A549 (cell line): ENCODE measurements at regions not wholly inside any gene's neighbourhood (a gene's known extent, or its start where the extent isn't known, plus 50 kb on each side); places are given as distances from the start of the nearest gene placed in this dataset.
"Not testable (repeated sequence)": the region's sequence is repeated elsewhere in the genome, so short reads cannot be mapped to it uniquely, and the experiment has no call there.

Source experiments
- CEBPB ChIP-seq, 2 experiments: fragments of >200 bp in 1 of 2; sonication (Bioruptor Twin) in 1 of 2; formaldehyde crosslinking in 1 of 2; IDR thresholded peaks; 2 replicates each; pipeline ENCODE4 v1.6.1; 2012 to 2016
- EHMT2 ChIP-seq: fragments of 200-600 bp; sonication (generic); IDR thresholded peaks from 2 replicates; pipeline ENCODE4 v1.6.1; 2016; ENCODE audit warnings: antibody characterized with exemption, low read depth, mild to moderate bottlenecking, moderate library complexity
- EP300 ChIP-seq, 2 experiments: fragments of >200 bp; sonication (Bioruptor Twin); formaldehyde crosslinking; IDR thresholded peaks; 2 replicates in 1 of 2; 3 replicates in 1 of 2; pipeline ENCODE4 v1.6.1; 2016 to 2017
- FOSL2 ChIP-seq, 2 experiments: fragments of 450-650 bp in 1 of 2; fragments of >200 bp in 1 of 2; sonication (Bioruptor Twin) in 1 of 2; formaldehyde crosslinking; IDR thresholded peaks; 2 replicates each; pipeline versions ENCODE4 v1.5.0 to v1.6.1; 2016 to 2020; ENCODE audit warnings: mild to moderate bottlenecking in 1 of 2, moderate library complexity in 1 of 2
- GATA3 ChIP-seq: IDR thresholded peaks from 2 replicates; pipeline ENCODE4 v1.6.1; 2012; ENCODE audit warnings: borderline replicate concordance
- NFE2L2 ChIP-seq: fragments of 150-350 bp; conservative IDR thresholded peaks from 2 replicates; pipeline ENCODE4 v1.6.1; 2014; ENCODE audit warnings: low read length
- POLR2A ChIP-seq: IDR thresholded peaks from 2 replicates; pipeline ENCODE4 v1.6.1; 2012; ENCODE audit warnings: mild to moderate bottlenecking, low read length
- SREBF2 ChIP-seq: fragments of 450-650 bp; IDR thresholded peaks from 2 replicates; pipeline ENCODE4 v1.6.1; 2014; ENCODE audit warnings: mild to moderate bottlenecking, moderate library complexity
- TF ChIP-seq, protein P1 (sequence below): fragments of >200 bp; sonication (Bioruptor Twin); formaldehyde crosslinking; IDR thresholded peaks from 3 replicates; pipeline ENCODE4 v1.5.1; 2016
- TF ChIP-seq, protein P2 (sequence below): fragments of 200-600 bp; sonication (generic); IDR thresholded peaks from 2 replicates; pipeline ENCODE4 v1.6.1; 2016; ENCODE audit warnings: antibody characterized with exemption, mild to moderate bottlenecking, moderate library complexity
- TF ChIP-seq, protein P3 (sequence below): IDR thresholded peaks from 2 replicates; pipeline ENCODE4 v1.6.1; 2012

DNA sequence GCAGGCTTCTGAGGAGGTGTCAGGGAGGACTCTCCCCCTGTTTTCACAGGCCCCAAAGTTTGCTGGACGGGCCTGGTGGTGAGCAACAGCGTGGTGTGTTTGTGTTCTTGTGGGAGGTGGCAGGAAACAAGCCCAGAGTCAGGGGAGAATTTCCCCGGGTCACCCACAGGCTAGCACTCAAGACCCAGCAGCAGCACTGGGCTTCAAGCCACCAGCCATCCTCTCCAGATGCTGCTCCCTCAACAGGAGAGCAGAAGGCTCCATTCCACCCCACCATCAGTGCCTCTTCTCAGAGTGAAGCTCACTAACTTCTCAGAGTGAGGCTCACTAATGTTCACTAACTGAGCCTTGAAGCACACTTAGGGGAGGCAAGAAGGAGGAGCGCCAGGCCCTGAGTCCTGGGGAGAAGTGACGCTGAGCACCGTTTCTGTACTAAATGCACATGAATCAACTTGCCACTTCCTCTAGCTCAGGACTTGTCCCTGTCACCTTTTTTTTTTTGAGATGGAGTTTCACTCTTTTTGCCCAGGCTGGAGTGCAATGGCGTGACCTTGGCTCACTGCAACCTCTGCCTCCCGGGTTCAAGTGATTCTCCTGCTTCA lies 182.2 kb downstream of the NRN1 start:
- not testable (repeated sequence) for TF ChIP-seq EHMT2; EP300 (IDR thresholded peaks at IDR 0.05); FOSL2 (IDR thresholded peaks at IDR 0.05); FOSL2 (CRISPR knock-in tag; IDR thresholded peaks at IDR 0.05); NFE2L2; POLR2A; SREBF2; GATA3; CEBPB (IDR thresholded peaks at IDR 0.05)
- TF ChIP-seq, protein P1, sequence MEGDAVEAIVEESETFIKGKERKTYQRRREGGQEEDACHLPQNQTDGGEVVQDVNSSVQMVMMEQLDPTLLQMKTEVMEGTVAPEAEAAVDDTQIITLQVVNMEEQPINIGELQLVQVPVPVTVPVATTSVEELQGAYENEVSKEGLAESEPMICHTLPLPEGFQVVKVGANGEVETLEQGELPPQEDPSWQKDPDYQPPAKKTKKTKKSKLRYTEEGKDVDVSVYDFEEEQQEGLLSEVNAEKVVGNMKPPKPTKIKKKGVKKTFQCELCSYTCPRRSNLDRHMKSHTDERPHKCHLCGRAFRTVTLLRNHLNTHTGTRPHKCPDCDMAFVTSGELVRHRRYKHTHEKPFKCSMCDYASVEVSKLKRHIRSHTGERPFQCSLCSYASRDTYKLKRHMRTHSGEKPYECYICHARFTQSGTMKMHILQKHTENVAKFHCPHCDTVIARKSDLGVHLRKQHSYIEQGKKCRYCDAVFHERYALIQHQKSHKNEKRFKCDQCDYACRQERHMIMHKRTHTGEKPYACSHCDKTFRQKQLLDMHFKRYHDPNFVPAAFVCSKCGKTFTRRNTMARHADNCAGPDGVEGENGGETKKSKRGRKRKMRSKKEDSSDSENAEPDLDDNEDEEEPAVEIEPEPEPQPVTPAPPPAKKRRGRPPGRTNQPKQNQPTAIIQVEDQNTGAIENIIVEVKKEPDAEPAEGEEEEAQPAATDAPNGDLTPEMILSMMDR, result not testable (repeated sequence)
- TF ChIP-seq, protein P2, sequence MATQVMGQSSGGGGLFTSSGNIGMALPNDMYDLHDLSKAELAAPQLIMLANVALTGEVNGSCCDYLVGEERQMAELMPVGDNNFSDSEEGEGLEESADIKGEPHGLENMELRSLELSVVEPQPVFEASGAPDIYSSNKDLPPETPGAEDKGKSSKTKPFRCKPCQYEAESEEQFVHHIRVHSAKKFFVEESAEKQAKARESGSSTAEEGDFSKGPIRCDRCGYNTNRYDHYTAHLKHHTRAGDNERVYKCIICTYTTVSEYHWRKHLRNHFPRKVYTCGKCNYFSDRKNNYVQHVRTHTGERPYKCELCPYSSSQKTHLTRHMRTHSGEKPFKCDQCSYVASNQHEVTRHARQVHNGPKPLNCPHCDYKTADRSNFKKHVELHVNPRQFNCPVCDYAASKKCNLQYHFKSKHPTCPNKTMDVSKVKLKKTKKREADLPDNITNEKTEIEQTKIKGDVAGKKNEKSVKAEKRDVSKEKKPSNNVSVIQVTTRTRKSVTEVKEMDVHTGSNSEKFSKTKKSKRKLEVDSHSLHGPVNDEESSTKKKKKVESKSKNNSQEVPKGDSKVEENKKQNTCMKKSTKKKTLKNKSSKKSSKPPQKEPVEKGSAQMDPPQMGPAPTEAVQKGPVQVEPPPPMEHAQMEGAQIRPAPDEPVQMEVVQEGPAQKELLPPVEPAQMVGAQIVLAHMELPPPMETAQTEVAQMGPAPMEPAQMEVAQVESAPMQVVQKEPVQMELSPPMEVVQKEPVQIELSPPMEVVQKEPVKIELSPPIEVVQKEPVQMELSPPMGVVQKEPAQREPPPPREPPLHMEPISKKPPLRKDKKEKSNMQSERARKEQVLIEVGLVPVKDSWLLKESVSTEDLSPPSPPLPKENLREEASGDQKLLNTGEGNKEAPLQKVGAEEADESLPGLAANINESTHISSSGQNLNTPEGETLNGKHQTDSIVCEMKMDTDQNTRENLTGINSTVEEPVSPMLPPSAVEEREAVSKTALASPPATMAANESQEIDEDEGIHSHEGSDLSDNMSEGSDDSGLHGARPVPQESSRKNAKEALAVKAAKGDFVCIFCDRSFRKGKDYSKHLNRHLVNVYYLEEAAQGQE, result not testable (repeated sequence)
- TF ChIP-seq, protein P3, sequence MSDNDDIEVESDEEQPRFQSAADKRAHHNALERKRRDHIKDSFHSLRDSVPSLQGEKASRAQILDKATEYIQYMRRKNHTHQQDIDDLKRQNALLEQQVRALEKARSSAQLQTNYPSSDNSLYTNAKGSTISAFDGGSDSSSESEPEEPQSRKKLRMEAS, result not testable (repeated sequence)
